Small intestine (tissue), 7 donors: ENCODE measurements at regions not wholly inside any gene's neighbourhood (a gene's known extent, or its start where the extent isn't known, plus 50 kb on each side); places are given as distances from the start of the nearest gene placed in this dataset.

Source experiments
- DNase-seq, 2 donors: peaks; one replicate each; pipeline versions ENCODE4 v3.0.0 to v3.0.0-alpha.2; 2013
- FAIRE-seq: peaks from 2 replicates; lab custom pipeline; 2012; peaks lifted over from hg19 to GRCh38; lab: Jason Lieb, UNC
- H3K27ac ChIP-seq, 3 donors: one replicate each; pipeline ENCODE4 v1.5.1; 2013; ENCODE audit warnings: low read length in 2 of 3, mild to moderate bottlenecking in 2 of 3, control low read depth in 1 of 3, inconsistent platforms in 1 of 3, low read depth in 1 of 3, moderate library complexity in 1 of 3
- H3K27me3 ChIP-seq, 3 donors: one replicate each; pipeline ENCODE4 v1.6.1; 2013; ENCODE audit warnings: low read length in 3 of 3, inconsistent platforms in 1 of 3; ENCODE audit not compliant: control insufficient read depth in 3 of 3, insufficient read depth in 3 of 3
- H3K36me3 ChIP-seq, 3 donors: one replicate each; pipeline ENCODE4 v1.6.1; 2013; ENCODE audit warnings: low read length in 3 of 3, inconsistent platforms in 1 of 3, low read depth in 1 of 3, mild to moderate bottlenecking in 1 of 3, moderate library complexity in 1 of 3; ENCODE audit not compliant: control insufficient read depth in 3 of 3, insufficient read depth in 2 of 3
- H3K4me1 ChIP-seq, 3 donors: one replicate each; pipeline ENCODE4 v1.6.1; 2013; ENCODE audit warnings: low read length in 2 of 3, inconsistent platforms in 1 of 3, low read depth in 1 of 3, mild to moderate bottlenecking in 1 of 3, moderate library complexity in 1 of 3; ENCODE audit not compliant: control insufficient read depth in 3 of 3, insufficient read depth in 2 of 3
- H3K4me3 ChIP-seq, 3 donors: one replicate each; pipeline ENCODE4 v1.5.1; 2013; ENCODE audit warnings: low read length in 3 of 3, control low read depth in 1 of 3, inconsistent platforms in 1 of 3, low read depth in 1 of 3, mild to moderate bottlenecking in 1 of 3, moderate library complexity in 1 of 3
- H3K9me3 ChIP-seq, 2 donors: one replicate each; pipeline ENCODE4 v1.6.1; 2013; ENCODE audit warnings: low read depth in 1 of 2, low read length in 1 of 2; ENCODE audit not compliant: control insufficient read depth in 2 of 2, insufficient read depth in 1 of 2
- WGBS, 3 donors: extraction: QIAGEN DNeasy Blood & Tissue Kit; methylation state at CpG; one replicate each; pipeline ENCODE4 v1.1.7; 2013; 5-methylcytosine and 5-hydroxymethylcytosine counted together
- donor health status: healthy with polysubstance abuse.
- donor health status: control.
- donor health status: control.
- donor health status: Bipolar disorder and iron deficiency.
- donor health status: healthy.

DNA sequence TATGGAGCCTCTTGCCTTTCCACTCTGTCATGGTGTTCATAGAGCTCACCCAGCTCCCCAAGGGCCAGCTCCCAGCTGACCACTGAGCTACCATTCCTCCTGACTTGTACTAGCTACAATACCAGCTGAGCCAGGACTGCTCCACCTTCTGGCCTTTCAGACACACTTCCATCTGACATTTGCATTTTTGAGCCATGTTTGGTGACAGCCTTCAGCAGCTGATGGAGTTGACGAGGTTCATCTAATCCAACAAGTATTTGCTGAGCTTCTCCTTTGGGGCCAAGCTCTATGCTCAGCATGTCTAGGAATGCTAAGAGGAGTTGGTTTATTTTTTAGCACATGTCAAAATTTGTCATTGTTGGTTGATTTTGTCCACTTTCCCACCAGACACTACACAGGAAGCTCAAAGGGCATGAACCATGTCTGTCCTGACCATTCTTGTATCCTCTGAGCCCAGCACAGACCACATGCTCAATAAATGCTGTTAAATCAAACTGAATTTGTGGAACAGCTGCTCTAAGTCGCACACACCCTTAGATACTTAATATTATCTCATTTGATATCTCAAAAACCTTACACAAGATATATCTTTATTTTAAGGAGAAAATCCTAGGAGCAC is 142.6 kb upstream of the PPARGC1A start:
- 50 to 61% (median 53%) methylated on average over 2 of the region's 2 CpGs for WGBS, 3 donors
- H3K4me1 ChIP-seq: no peaks in the 10 kb centered on the region
- peak; percentile 23 to 25 for DNase-seq

DNA sequence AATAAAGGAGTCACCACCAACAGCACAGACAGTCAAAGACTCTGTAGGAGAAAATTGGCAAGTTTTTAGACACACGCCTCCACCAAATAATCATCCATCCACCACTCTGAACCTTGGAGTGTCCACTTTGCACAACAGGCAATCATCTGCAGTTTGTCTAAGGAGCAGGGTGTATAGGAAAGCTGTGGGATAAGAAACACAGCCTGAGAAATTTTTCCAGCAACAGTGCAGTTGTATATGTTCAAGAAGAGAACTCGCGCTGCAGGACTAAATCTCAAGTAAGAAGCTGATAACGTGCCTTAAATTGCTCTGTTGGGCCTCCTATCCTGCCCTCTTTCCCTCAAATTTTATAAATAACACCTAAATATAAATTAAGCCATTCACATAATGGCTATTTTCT is 136.7 kb upstream of the PPARGC1A start:
- no peaks in the 10 kb centered on the region for H3K9me3 ChIP-seq
- H3K4me3 ChIP-seq: no peak overlapping the region
- H3K27me3 ChIP-seq: peaks cover 0 to 10% (median 0%) of the 10 kb centered on the region in 3 donors
- no peaks in the 10 kb centered on the region for H3K4me1 ChIP-seq
- DNase-seq: no peak
- no peak for FAIRE-seq
- H3K36me3 ChIP-seq: no peaks in the 10 kb centered on the region
- no peak overlapping the region for H3K27ac ChIP-seq
- WGBS, 3 donors: 77 to 95% (median 92%) methylated on average over 4 of the region's 4 CpGs

More for the DNA sequence above, 142.6 kb upstream of the PPARGC1A start:
- H3K9me3 ChIP-seq: no peaks in the 10 kb centered on the region
- H3K36me3 ChIP-seq: no peaks in the 10 kb centered on the region
- H3K27me3 ChIP-seq: no peaks in the 10 kb centered on the region
- H3K4me3 ChIP-seq: no peak overlapping the region
- no peak for FAIRE-seq
- no peak overlapping the region for H3K27ac ChIP-seq

DNA sequence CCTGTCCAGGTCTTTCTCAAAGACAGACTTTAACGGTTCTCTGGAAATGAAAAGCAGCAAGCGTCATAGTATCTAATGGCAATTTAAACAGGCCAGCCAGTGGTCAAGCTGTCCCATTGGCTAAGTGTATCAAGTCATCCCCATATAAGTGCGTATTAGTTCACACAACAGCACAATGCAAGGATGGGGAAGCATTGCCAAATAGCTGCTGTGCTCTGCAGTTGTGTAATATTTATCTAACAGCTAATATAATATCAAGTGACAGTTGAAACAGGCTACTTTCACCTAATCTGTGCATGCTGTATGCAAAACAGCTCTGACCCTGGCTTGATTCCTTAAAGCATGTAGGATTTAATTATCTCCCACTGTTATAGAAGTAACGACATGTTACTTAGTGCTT is 134.8 kb upstream of the PPARGC1A start:
- DNase-seq: peak in 1 of 2 donors; percentile 8
- Histone ChIP-seq H3K4me3 (no peak overlapping the region), H3K27me3 (peaks cover 0 to 10% (median 0%) of the 10 kb centered on the region in 3 donors), H3K9me3 (no peaks in the 10 kb centered on the region), H3K36me3 (no peaks in the 10 kb centered on the region), H3K4me1 (no peaks in the 10 kb centered on the region), H3K27ac (no peak overlapping the region)
- 75 to 79% (median 77%) methylated on average over 4 of the region's 4 CpGs for WGBS, 3 donors
- no peak for FAIRE-seq

DNA sequence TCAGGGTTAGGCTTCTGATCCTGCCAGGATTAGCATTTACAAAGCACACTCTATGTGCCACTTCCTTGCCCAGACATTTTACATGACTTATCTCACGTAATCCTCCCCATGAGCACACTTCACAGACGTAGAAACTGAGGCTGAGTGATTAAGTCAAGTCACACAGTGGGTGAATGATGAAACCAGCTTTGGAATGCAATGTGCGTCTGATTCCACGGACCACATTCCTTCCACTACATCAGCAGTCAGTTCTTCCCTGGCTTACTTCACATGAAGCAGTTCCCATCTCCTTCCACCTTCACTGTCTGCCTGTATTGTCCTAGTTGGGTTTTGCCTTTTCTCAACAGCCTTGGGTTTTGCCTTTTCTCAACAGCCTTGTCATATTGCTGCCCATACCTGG is 134.3 kb upstream of the PPARGC1A start:
- Histone ChIP-seq H3K4me1 (no peaks in the 10 kb centered on the region), H3K27ac (no peak overlapping the region), H3K4me3 (no peak overlapping the region), H3K27me3 (peaks cover 0 to 10% (median 0%) of the 10 kb centered on the region in 3 donors), H3K9me3 (no peaks in the 10 kb centered on the region), H3K36me3 (no peaks in the 10 kb centered on the region)
- no peak for DNase-seq
- WGBS, 3 donors: 68 to 85% (median 80%) methylated on average over 4 of the region's 4 CpGs
- no peak for FAIRE-seq

DNA sequence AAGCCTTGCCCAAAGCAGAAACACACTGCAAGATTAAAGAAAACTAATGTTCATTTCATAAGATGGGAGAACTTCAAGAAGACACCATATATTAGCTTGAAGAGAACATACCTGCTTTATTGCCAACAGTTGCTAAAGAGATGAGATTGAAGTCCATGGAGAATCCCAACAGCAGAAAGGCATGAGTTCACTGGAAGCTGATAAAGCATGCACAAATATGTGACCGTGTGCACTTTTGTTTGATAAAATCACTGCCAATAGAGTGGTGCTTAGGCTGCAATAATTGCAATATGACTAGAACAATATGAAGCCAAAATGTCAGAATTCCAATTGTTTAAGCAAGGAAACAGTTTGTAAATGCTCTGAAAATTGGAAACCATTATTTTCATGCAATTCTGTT is 125.9 kb upstream of the PPARGC1A start:
- WGBS, 3 donors: 51 to 69% (median 56%) methylated on average over 1 of the region's 1 CpG
- H3K9me3 ChIP-seq: no peaks in the 10 kb centered on the region
- no peak overlapping the region for H3K4me3 ChIP-seq
- DNase-seq (peak in 1 of 2 donors; percentile 14), FAIRE-seq (no peak)
- no peak overlapping the region for H3K27ac ChIP-seq
- H3K36me3 ChIP-seq: no peaks in the 10 kb centered on the region
- H3K27me3 ChIP-seq: no peaks in the 10 kb centered on the region
- H3K4me1 ChIP-seq: no peaks in the 10 kb centered on the region

DNA sequence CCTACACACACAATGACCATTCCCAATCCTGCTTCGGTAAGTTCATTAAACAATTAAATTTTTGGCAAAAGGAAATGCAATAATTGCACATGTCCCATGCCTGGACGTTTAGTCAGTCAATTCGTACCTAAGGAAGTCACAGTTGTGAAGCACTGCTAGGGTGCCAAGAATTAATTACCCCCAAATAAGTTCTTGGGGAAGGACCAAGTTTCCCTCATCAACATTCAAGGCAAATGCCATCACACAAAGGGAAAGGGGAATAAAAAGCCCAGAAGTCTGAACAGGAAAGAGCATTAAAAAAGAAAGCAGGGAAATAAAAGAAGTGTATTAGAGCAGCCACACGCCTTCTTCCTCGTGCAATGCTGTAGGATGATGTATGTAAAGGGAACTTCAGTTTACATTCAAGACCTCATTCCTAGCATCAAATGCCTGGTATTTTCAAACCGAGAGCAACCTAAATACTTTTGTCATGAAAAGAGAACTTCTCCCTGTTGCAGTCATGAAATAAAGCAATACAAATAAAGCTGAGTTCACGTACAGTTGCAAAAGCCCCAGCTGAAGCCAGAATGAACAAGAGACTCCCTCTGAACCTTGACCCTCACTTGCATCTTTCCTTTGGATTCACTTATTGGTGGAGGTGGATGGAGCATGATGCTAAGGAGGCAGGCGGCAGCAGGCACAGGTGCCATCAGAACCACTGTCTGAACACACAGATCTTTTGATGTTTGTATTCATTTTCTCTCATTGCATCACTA is 124.0 kb upstream of the PPARGC1A start:
- Histone ChIP-seq H3K36me3 (no peaks in the 10 kb centered on the region), H3K4me1 (no peaks in the 10 kb centered on the region), H3K27ac (no peak overlapping the region), H3K27me3 (no peaks in the 10 kb centered on the region), H3K4me3 (no peak overlapping the region), H3K9me3 (no peaks in the 10 kb centered on the region)
- 46 to 63% (median 53%) methylated on average over 8 of the region's 8 CpGs for WGBS, 3 donors
- no peak for DNase-seq
- FAIRE-seq: no peak

DNA sequence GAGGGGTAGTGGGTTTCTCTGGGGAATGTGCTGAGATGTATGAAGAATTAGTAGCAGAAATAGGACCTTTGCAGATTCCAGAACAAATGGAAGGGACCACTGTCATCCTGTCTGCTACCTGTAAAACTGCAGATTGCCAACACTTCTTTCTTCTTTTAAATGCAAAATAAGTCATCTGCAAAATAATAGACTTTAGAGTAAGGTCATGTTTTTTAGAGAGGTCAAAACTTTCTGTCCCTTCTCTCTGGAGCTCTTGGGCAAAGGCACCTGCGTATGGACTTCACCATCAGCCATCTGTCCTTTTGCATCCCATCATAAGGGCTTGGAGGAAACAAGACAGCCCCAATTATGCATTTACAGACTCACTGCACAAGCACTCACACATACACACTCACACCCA is 121.1 kb upstream of the PPARGC1A start:
- H3K4me3 ChIP-seq: no peak overlapping the region
- FAIRE-seq: no peak
- WGBS, 3 donors: 61 to 77% (median 73%) methylated on average over 1 of the region's 1 CpG
- peaks cover 0 to 2% (median 0%) of the 10 kb centered on the region in 3 donors for H3K27me3 ChIP-seq
- no peak for DNase-seq
- H3K9me3 ChIP-seq: no peaks in the 10 kb centered on the region
- peaks cover 0 to 5% (median 0%) of the 10 kb centered on the region in 3 donors for H3K4me1 ChIP-seq
- H3K36me3 ChIP-seq: no peaks in the 10 kb centered on the region
- no peak overlapping the region for H3K27ac ChIP-seq

DNA sequence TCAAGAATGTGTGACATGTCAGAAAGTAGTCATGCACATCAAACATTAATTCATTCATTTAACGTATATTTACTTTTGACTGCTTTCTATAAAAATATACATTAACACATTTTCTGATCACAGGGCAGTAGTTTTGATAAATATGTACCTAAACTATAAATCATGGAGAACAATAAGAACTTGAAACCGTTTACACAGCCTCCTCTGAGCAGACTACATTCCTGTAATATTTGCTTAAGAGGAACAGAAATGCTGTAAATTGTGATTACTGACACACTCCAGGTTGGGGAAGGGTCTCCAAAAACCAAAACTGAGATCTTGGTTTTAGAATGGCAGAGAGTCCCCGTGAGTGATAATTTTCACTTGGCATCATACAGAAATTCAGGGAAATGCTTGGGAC is 120.7 kb upstream of the PPARGC1A start:
- Histone ChIP-seq H3K4me3 (no peak overlapping the region), H3K9me3 (no peaks in the 10 kb centered on the region), H3K27me3 (peaks cover 0 to 2% (median 0%) of the 10 kb centered on the region in 3 donors), H3K27ac (no peak overlapping the region), H3K36me3 (no peaks in the 10 kb centered on the region), H3K4me1 (peaks cover 0 to 5% (median 0%) of the 10 kb centered on the region in 3 donors)
- peak; percentile 5 for FAIRE-seq
- 41 to 56% (median 43%) methylated on average over 3 of the region's 3 CpGs for WGBS, 3 donors
- no peak for DNase-seq
